H1 (cell line): ENCODE measurements at regions not wholly inside any gene's neighbourhood (a gene's known extent, or its start where the extent isn't known, plus 50 kb on each side); places are given as distances from the start of the nearest gene placed in this dataset.

Experiments used
- CTCF ChIA-PET: fragments of 300-600 bp; sonication (Branson Sonifier 250); formaldehyde crosslinking; loops from one replicate; lab custom pipeline; 2021; ENCODE audit not compliant: partially characterized antibody; lab: Charles Lee
- POLR2A ChIA-PET: fragments of 300-600 bp; sonication (Branson Sonifier 250); formaldehyde crosslinking; loops from one replicate; lab custom pipeline; 2021; ENCODE audit warnings: inconsistent platforms; ENCODE audit not compliant: partially characterized antibody; lab: Charles Lee
- DNase-seq, 2 experiments: peaks; one replicate each; pipeline versions ENCODE4 v3.0.0 to v3.0.0-alpha.2; 2010 to 2022; ENCODE audit warnings: low spot score in 2 of 2, low read depth in 1 of 2, mixed read lengths in 1 of 2
- FAIRE-seq: peaks from 2 replicates; lab custom pipeline; 2011; peaks lifted over from hg19 to GRCh38; lab: Jason Lieb, UNC
- H2AFZ ChIP-seq: 2 replicates; pipeline ENCODE4 v1.8.1; 2012; ENCODE audit warnings: low read length, inconsistent platforms
- H2AK5ac ChIP-seq: 2 replicates; pipeline ENCODE4 v1.6.1; 2013; ENCODE audit warnings: low read depth, low read length
- H2BK120ac ChIP-seq: replicated peaks from 2 replicates; pipeline ENCODE3; 2013; ENCODE audit warnings: low read depth, low read length, inconsistent platforms
- H2BK12ac ChIP-seq: 2 replicates; pipeline ENCODE4 v1.6.1; 2013; ENCODE audit warnings: low read depth, low read length
- H2BK15ac ChIP-seq: 2 replicates; pipeline ENCODE4 v1.6.1; 2013; ENCODE audit warnings: low read length
- H2BK20ac ChIP-seq: 2 replicates; pipeline ENCODE4 v1.6.1; 2013; ENCODE audit warnings: low read length
- H2BK5ac ChIP-seq: 2 replicates; pipeline ENCODE4 v1.6.1; 2013; ENCODE audit warnings: low read depth, low read length
- H3K14ac ChIP-seq: 2 replicates; pipeline ENCODE4 v1.6.1; 2013; ENCODE audit warnings: inconsistent platforms; ENCODE audit not compliant: insufficient read length
- H3K18ac ChIP-seq: 2 replicates; pipeline ENCODE4 v1.6.1; 2013; ENCODE audit warnings: low read length; ENCODE audit errors: extremely low read depth
- H3K23ac ChIP-seq: 2 replicates; pipeline ENCODE4 v1.6.1; 2013; ENCODE audit warnings: inconsistent platforms; ENCODE audit not compliant: insufficient read length
- H3K23me2 ChIP-seq: 2 replicates; pipeline ENCODE4 v1.6.1; 2013; ENCODE audit warnings: low read depth, low read length
- H3K27ac ChIP-seq: 2 replicates; pipeline ENCODE4 v1.6.1; 2011; ENCODE audit warnings: low read depth, low read length, inconsistent platforms
- H3K27me3 ChIP-seq, 4 experiments: replicated peaks in 1 of 4; 1 replicate in 1 of 4; 2 replicates in 3 of 4; pipeline versions ENCODE4 v1.6.1 to v1.8.1; 2011 to 2013; ENCODE audit warnings: low read length in 3 of 4, mild to moderate bottlenecking in 3 of 4, inconsistent platforms in 2 of 4, mixed read lengths in 2 of 4, moderate library complexity in 1 of 4; ENCODE audit not compliant: control insufficient read depth in 3 of 4, insufficient read depth in 3 of 4; ENCODE audit errors: extremely low read depth in 1 of 4
- H3K36me3 ChIP-seq, 4 experiments: 2 replicates each; pipeline versions ENCODE4 v1.6.1 to v1.8.1; 2011 to 2013; ENCODE audit warnings: mild to moderate bottlenecking in 4 of 4, low read length in 3 of 4, moderate library complexity in 2 of 4, control low read depth in 1 of 4, inconsistent platforms in 1 of 4; ENCODE audit not compliant: insufficient read depth in 4 of 4, control insufficient read depth in 2 of 4
- H3K4ac ChIP-seq: replicated peaks from 2 replicates; pipeline ENCODE3; 2013; ENCODE audit warnings: low read length, low read depth, mixed read lengths, inconsistent platforms; ENCODE audit not compliant: insufficient read length
- H3K4me1 ChIP-seq, 4 experiments: replicated peaks in 1 of 4; 1 replicate in 1 of 4; 2 replicates in 3 of 4; pipeline versions ENCODE4 v1.6.1 to v1.8.1; 2011 to 2013; ENCODE audit warnings: low read length in 3 of 4, inconsistent platforms in 2 of 4, mixed read lengths in 1 of 4; ENCODE audit not compliant: insufficient read depth in 4 of 4, control insufficient read depth in 3 of 4
- H3K4me2 ChIP-seq, 2 experiments: 2 replicates each; pipeline versions ENCODE4 v1.6.1 to v1.8.1; 2011 to 2013; ENCODE audit warnings: low read depth in 2 of 2, low read length in 2 of 2, control low read depth in 1 of 2, inconsistent platforms in 1 of 2, mild to moderate bottlenecking in 1 of 2; ENCODE audit not compliant: insufficient read depth in 1 of 2
- H3K4me3 ChIP-seq, 4 experiments: fragments of 200-600, 300-600 bp in 1 of 4; sonication (generic), shearing (Covaris generic), sonication (Bioruptor Twin) in 1 of 4; 2 replicates each; pipeline versions ENCODE4 v1.5.1 to v1.8.1; 2011 to 2016; ENCODE audit warnings: low read length in 4 of 4, low read depth in 3 of 4, control low read depth in 2 of 4, inconsistent platforms in 2 of 4, mild to moderate bottlenecking in 2 of 4, mixed read lengths in 1 of 4, moderate library complexity in 1 of 4; ENCODE audit not compliant: insufficient read depth in 2 of 4; ENCODE audit errors: extremely low read depth in 1 of 4
- H3K56ac ChIP-seq: replicated peaks from 2 replicates; pipeline ENCODE3; 2013; ENCODE audit warnings: low read depth, mild to moderate bottlenecking, mixed read lengths, low read length, inconsistent platforms; ENCODE audit not compliant: insufficient read length
- H3K79me1 ChIP-seq: 2 replicates; pipeline ENCODE4 v1.6.1; 2013; ENCODE audit warnings: low read depth, low read length, control low read depth
- H3K79me2 ChIP-seq, 2 experiments: 2 replicates each; pipeline versions ENCODE4 v1.6.1 to v1.8.1; 2012 to 2013; ENCODE audit warnings: low read length in 2 of 2, mild to moderate bottlenecking in 2 of 2, inconsistent platforms in 1 of 2; ENCODE audit not compliant: insufficient read depth in 2 of 2, control insufficient read depth in 1 of 2
- H3K9ac ChIP-seq, 4 experiments: replicated peaks in 1 of 4; 1 replicate in 1 of 4; 2 replicates in 3 of 4; pipeline versions ENCODE4 v1.6.1 to v1.8.1; 2011 to 2013; ENCODE audit warnings: low read depth in 3 of 4, low read length in 3 of 4, control low read depth in 2 of 4, mild to moderate bottlenecking in 2 of 4, moderate library complexity in 2 of 4, inconsistent platforms in 1 of 4; ENCODE audit errors: extremely low read depth in 1 of 4
- H3K9me3 ChIP-seq, 2 experiments: 2 replicates each; pipeline versions ENCODE4 v1.6.1 to v1.8.1; 2012 to 2013; ENCODE audit warnings: mild to moderate bottlenecking in 2 of 2, moderate library complexity in 2 of 2, control low read depth in 1 of 2, inconsistent platforms in 1 of 2, low read depth in 1 of 2, low read length in 1 of 2, mixed read lengths in 1 of 2; ENCODE audit not compliant: insufficient read depth in 2 of 2
- H4K20me1 ChIP-seq, 2 experiments: replicated peaks in 1 of 2; 2 replicates each; pipeline versions ENCODE3 to v1.8.1; 2011 to 2013; ENCODE audit warnings: inconsistent platforms in 2 of 2, low read length in 2 of 2, mild to moderate bottlenecking in 1 of 2; ENCODE audit not compliant: insufficient read depth in 2 of 2, control insufficient read depth in 1 of 2
- H4K5ac ChIP-seq: 2 replicates; pipeline ENCODE4 v1.6.1; 2013; ENCODE audit warnings: low read length, low read depth, mixed read lengths, inconsistent platforms; ENCODE audit not compliant: insufficient read length
- H4K8ac ChIP-seq: 2 replicates; pipeline ENCODE4 v1.8.0; 2013; ENCODE audit warnings: mild to moderate bottlenecking, moderate library complexity, low read length, inconsistent platforms; ENCODE audit not compliant: insufficient read depth; ENCODE audit errors: extremely low read depth
- H4K91ac ChIP-seq: replicated peaks from 2 replicates; pipeline ENCODE3; 2013; ENCODE audit warnings: low read length, mixed read lengths, inconsistent platforms; ENCODE audit not compliant: insufficient read length
- BACH1 ChIP-seq: IDR thresholded peaks from 2 replicates; pipeline ENCODE4 v1.6.1; 2012; ENCODE audit warnings: low read length, improper control_type of control experiment
- CBX8 ChIP-seq: fragments of 300-800, 300-1000 bp; sonication (generic); IDR thresholded peaks from 2 replicates; pipeline ENCODE4 v1.7.1; 2016; ENCODE audit warnings: low read depth, low read length, borderline replicate concordance
- CREB1 ChIP-seq: IDR thresholded peaks from 2 replicates; pipeline ENCODE4 v1.6.1; 2012; ENCODE audit warnings: inconsistent platforms
- CTBP2 ChIP-seq: IDR thresholded peaks from 2 replicates; pipeline ENCODE4 v1.7.0; 2011; ENCODE audit warnings: borderline replicate concordance, mild to moderate bottlenecking, moderate library complexity, mixed read lengths, low read length; ENCODE audit not compliant: insufficient read depth, insufficient read length
- EGR1 ChIP-seq: IDR thresholded peaks from 2 replicates; pipeline ENCODE4 v1.6.1; 2011; ENCODE audit warnings: low read depth, low read length, borderline replicate concordance
- KDM4A ChIP-seq: IDR thresholded peaks from one replicate; pipeline ENCODE4 v1.7.1; 2012; ENCODE audit warnings: low read depth, mild to moderate bottlenecking, moderate library complexity, low read length, inconsistent platforms; ENCODE audit not compliant: severe bottlenecking
- POLR2AphosphoS5 ChIP-seq: IDR thresholded peaks from 2 replicates; pipeline ENCODE4 v1.6.1; 2011; ENCODE audit warnings: low read depth, low read length
- RXRA ChIP-seq: IDR thresholded peaks from 2 replicates; pipeline ENCODE4 v1.6.1; 2011; ENCODE audit warnings: low read depth, mild to moderate bottlenecking, low read length, moderate library complexity; ENCODE audit not compliant: insufficient read depth
- SIN3A ChIP-seq, 2 experiments: IDR thresholded peaks in 1 of 2; conservative IDR thresholded peaks in 1 of 2; 2 replicates each; pipeline ENCODE4 v1.6.1; 2011 to 2012; ENCODE audit warnings: low read length in 2 of 2, improper control_type of control experiment in 1 of 2, low read depth in 1 of 2, mild to moderate bottlenecking in 1 of 2
- SP2 ChIP-seq: IDR thresholded peaks from 2 replicates; pipeline ENCODE4 v1.6.1; 2012; ENCODE audit warnings: mild to moderate bottlenecking, low read length, inconsistent platforms
- YY1 ChIP-seq: IDR thresholded peaks from 2 replicates; pipeline ENCODE4 v1.6.1; 2011; ENCODE audit warnings: low read depth, mild to moderate bottlenecking, low read length
- WGBS, 2 experiments: shearing (Covaris generic) in 1 of 2; methylation state at CpG; one replicate each; pipeline versions ENCODE4 v1.1.6 to v1.1.7; 2013 to 2015; ENCODE audit warnings: low lambda C conversion rate in 2 of 2, mixed read lengths in 2 of 2, inconsistent platforms in 1 of 2, low coverage in 1 of 2, missing lambda C conversion rate in 1 of 2; ENCODE audit not compliant: insufficient replicate concordance in 2 of 2, insufficient coverage in 1 of 2, insufficient read length in 1 of 2; ENCODE audit errors: extremely low coverage in 1 of 2, missing lambda C conversion rate in 1 of 2; 5-methylcytosine and 5-hydroxymethylcytosine counted together
- TF ChIP-seq, protein P1 (sequence below): IDR thresholded peaks from 2 replicates; pipeline ENCODE4 v1.6.1; 2011; ENCODE audit warnings: low read depth, mild to moderate bottlenecking, low read length; ENCODE audit not compliant: insufficient read depth

DNA sequence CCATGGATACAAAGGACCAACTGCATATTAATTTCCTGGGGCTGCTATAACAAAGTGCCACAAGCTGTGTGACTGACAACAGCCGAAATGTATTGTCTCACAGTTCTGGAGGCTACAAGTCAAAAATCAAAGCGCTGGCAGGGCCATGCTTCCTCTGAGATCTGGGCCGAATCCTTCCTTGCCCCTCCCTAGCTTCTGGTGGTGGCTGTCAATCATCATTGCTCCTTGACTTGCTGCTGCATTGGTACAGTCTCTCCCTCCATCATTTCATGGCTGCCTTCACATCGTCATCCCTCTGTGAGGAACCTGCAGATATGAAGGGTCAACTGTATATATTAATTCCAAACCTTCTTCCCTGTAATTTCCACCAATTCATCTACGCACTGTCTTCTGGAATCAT is 118.3 kb downstream of the EXOC5 start:
- no peaks in the 10 kb centered on the region for H3K79me1 ChIP-seq
- H2BK5ac ChIP-seq = no peak overlapping the region
- H3K4me1 ChIP-seq = no peaks in the 10 kb centered on the region
- H4K5ac ChIP-seq = no peak overlapping the region
- no peaks in the 10 kb centered on the region for H3K27me3 ChIP-seq
- H2BK15ac ChIP-seq = no peak overlapping the region
- DNase-seq (no peak), FAIRE-seq (no peak)
- no peak overlapping the region for H4K91ac ChIP-seq
- H4K8ac ChIP-seq = no peak overlapping the region
- H3K14ac ChIP-seq = no peak overlapping the region
- no peak overlapping the region for H2BK120ac ChIP-seq
- H2AFZ ChIP-seq = no peak overlapping the region
- H3K56ac ChIP-seq = no peak overlapping the region
- no peaks in the 10 kb centered on the region for H4K20me1 ChIP-seq
- ChIA-PET CTCF (interaction anchor here (0.7 kb wide), 1 partner anchor 16 kb away, joined by 3 read pairs; no protein-coding TSS in a partner anchor), POLR2A (no interaction called here)
- no peak overlapping the region for H2BK12ac ChIP-seq
- H2BK20ac ChIP-seq = no peak overlapping the region
- H3K4me3 ChIP-seq = no peak overlapping the region
- no peak overlapping the region for H3K23ac ChIP-seq
- H3K18ac ChIP-seq = no peak overlapping the region
- WGBS, 2 experiments = 90% methylated on average over 5 of the region's 5 CpGs; no CpG with 5 or more reads in 1 of the 2 experiments
- no peaks in the 10 kb centered on the region for H3K9me3 ChIP-seq
- H3K79me2 ChIP-seq = no peaks in the 10 kb centered on the region
- H3K4ac ChIP-seq = no peak overlapping the region
- no peaks in the 10 kb centered on the region for H3K23me2 ChIP-seq
- H3K9ac ChIP-seq = no peak overlapping the region
- no peak overlapping the region for H2AK5ac ChIP-seq
- no peak overlapping the region for H3K27ac ChIP-seq
- no peak overlapping the region for H3K4me2 ChIP-seq
- no peaks in the 10 kb centered on the region; a peak in 1 of 8 replicates for H3K36me3 ChIP-seq
- TF ChIP-seq, protein P1, sequence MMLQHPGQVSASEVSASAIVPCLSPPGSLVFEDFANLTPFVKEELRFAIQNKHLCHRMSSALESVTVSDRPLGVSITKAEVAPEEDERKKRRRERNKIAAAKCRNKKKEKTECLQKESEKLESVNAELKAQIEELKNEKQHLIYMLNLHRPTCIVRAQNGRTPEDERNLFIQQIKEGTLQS = no peak
- TF ChIP-seq CTBP2 (no peak), YY1 (no peak), POLR2AphosphoS5 (no peak), CBX8 (no peak), BACH1 (no peak), CREB1 (no peak), EGR1 (no peak), KDM4A (no peak), RXRA (no peak), SP2 (no peak), SIN3A (conservative IDR thresholded peaks at IDR 0.05 in 1 of 2, IDR thresholded peaks at IDR 0.05 in 1 of 2; ENCODE audit: low read depth in 1 of 2, low read length in 2 of 2) (no peak)
